DMS153 (cell line): ENCODE measurements at regions not wholly inside any gene's neighbourhood (a gene's known extent, or its start where the extent isn't known, plus 50 kb on each side); places are given as distances from the start of the nearest gene placed in this dataset.

Experiments used
- DNase-seq: peaks from one replicate; lab custom pipeline; 2025; lab: John Stamatoyannopoulos, UW

DNA sequence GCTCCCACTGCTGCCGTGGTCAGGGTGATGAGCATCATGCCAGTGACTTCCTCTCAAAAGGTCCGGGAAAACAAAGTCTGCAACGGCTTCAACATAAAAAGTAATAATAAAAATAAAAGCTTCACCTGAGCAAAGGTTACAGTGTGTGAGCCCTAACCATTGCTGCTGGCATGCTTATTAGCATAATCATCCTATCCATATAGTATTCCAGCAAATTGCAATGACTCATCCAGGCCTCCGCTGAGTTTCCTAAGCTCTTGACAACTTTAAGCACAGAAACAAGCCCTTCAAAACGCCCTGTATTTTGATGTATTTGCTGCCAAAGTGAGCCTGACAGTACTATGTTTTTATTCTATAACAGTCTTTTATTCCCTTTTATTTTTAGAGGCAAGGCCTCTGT lies 100.5 kb downstream of the AASDH start:
- DNase-seq, result no peak

GRCh38 chr4:56283375-56283774 lies 103.9 kb downstream of the AASDH start:
- DNase-seq, result no peak

DNA sequence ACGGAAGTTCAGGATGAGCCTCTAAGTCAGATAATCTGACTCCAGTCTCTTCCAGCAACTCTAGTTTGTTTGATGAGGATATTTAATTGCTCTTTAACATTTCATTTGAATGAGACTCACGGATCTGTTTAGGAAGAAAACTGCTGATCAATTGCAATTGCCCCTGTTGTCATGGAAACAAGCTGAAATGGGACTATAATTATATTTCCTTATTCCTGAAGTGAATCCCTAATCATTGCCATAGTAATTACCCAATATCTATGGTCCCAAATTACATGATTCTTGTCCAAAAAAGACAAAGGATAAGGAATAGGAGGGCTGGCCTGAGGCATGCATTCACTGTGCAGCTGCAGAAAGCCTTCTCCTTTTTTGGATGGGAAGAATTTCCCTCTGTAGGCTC lies 105.3 kb downstream of the AASDH start:
- DNase-seq, result no peak

DNA sequence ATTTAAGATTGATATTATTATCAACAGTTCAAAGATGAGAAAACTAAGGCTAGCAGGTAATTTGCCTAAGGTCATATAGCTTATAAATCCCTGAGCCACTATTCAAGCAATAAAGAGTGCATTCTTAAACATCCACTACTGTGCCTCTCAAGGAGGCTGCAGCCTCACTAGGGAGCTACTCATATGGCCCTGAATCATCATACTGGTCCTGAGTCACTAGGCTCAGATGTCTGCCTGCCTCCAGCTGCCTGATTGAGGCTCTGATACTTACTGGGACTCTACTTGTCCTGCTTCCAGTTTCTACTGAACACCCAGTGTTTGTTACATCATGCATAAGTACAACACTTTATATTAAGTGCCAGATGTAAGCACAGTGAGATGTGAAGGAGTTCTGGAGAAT lies 110.7 kb downstream of the AASDH start:
- no peak for DNase-seq

DNA sequence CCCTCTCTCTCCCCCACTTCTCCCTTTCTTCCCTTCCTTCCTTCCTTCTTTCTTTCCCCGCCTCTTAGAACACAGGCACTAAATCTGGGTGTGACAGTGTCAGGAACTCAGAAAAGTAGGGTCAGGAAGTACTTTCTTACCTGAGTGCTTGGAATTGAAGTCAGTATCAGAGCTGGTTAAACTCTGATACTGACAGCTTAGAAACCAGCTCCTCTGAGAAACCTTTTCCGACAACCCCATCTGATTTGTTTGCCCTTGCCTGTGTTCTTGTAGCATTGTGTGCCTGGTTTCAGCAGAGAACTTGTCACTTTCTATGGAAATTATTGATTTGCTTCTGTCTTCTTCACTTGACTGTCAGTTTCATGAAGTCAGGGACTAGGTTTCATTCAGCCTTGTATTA lies 113.9 kb downstream of the AASDH start:
- DNase-seq, result no peak

DNA sequence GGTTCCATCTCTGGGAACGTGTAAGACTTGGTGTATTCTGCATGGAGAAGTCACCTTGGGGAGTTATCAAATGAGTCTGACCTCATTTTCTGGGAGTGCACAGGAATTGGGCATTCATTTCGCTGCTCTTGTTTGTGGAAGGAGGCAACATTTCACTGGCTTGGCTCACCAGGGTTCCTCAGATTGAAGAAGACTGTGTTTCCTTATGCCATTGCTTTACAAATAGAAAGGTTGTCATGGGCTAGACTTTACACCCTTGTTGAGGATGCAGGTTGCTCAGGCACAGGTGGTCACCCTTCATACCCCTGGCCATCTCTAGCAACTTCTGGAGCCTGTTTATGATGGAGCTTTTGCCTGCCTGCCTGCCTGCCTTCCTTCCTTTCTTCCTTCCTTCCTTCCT lies 114.4 kb downstream of the AASDH start:
- DNase-seq, result no peak

- no peak for DNase-seq
Observed at GRCh38 chr4:56272003-56272402, 115.3 kb downstream of the AASDH start.

- DNase-seq, result no peak
Observed at GRCh38 chr4:56271131-56271530, 116.2 kb downstream of the AASDH start.

- no peak for DNase-seq
Observed at GRCh38 chr4:56267558-56267957, 119.7 kb downstream of the AASDH start.

GRCh38 chr4:56264873-56265272 lies 122.4 kb downstream of the AASDH start:
- no peak for DNase-seq

DNA sequence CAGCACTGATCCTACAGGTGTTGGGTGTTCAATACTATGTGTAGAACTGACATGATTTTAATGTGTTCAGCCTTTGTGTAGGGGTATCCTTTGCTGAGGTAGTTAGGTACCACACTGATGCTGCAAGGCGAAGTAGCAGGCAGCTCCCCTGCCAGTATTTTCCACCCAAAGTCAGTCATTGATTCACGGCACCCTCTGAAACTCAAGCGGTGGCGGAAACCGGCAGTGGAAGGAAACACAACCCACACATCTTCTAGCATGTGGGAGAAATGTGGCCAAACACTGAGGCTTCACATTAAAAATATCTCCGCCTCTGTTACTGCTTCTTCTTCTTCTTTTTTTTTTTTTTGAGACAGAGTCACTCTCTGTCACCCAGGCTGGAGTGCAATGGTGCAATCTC lies 126.3 kb downstream of the AASDH start:
- no peak for DNase-seq

DNA sequence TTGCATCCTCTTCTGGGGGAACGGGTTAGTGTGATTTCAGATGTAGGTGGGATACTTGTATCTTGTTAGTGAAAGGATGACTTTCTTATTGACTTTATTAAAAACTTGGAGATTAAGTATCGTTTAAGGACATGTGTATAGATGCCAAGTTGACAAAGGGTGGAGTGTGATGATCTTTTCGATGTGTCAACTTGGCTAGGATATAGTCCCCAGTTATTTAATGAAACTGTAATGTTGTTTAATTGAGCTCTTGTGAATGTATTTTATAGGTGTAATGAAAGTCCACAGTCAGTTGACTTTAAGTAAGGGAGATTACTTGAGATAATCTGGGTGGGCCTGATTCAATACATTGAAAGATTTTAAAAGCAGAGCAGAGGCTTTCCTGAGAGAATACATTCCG lies 127.0 kb downstream of the AASDH start:
- DNase-seq, result no peak

DNA sequence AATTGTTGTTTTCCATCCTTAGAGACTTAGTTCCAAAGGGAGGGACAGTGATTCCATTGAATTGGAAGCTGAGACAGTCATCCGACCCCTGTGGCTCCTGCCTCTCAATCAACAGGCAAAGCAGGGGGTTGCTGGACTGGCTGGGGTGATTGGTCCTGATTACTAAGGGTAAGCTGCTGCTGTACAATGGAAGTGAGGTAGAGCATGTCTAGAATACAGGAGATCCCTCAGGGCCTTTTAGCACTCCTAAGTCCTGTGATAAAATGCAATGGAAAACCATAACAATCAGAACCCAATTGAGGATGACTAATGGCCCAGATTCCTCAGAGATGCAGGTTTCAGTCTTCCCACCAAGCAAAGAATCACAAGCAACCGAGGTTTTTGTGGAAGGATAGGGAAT lies 127.6 kb downstream of the AASDH start:
- no peak for DNase-seq

DNA sequence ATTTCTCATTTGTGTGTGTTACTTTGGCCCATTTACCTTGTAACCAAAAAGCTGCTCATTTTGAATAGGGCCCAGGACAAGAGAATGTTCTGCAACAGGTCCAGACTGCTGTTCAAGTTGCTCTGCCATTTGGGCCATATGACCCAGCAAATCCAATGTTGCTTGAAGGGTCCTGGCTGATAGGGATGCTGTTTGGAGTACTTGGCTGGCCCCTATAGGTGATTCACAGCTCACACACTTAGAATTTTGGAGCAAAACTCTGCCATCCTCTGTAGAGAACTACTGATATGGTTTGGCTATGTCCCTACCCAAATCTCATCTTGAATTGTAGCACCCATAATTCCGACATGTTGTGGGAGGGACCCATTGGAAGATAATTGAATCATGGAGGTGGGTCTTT lies 131.5 kb downstream of the AASDH start:
- DNase-seq, result no peak

GRCh38 chr4:56253666-56254305 lies 133.5 kb downstream of the AASDH start:
- no peak for DNase-seq

GRCh38 chr4:56252561-56253152 lies 134.6 kb downstream of the AASDH start:
- DNase-seq, result no peak

- DNase-seq, result no peak
Observed at GRCh38 chr4:56251556-56251955, 135.7 kb downstream of the AASDH start.

GRCh38 chr4:56250776-56251175 lies 136.5 kb downstream of the AASDH start:
- DNase-seq, result no peak

DNA sequence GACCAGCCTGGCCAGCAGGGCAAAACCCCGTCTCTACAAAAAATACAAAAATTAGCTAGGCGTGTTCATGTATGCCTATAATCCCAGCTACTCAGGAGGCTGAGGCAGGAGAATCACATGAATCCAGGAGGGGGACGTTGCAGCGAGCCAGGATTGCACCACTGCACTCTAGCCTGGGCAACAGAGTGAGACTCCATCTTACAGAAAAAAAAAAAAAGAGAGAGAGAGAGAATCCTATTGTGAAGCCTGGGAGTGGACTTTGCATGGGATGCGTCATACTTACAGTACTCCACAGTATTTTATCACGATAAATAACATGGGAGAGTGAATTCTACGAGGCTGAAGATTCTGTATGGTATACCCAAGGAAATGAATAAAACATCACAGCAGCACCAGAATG lies 139.6 kb downstream of the AASDH start:
- no peak for DNase-seq

DNA sequence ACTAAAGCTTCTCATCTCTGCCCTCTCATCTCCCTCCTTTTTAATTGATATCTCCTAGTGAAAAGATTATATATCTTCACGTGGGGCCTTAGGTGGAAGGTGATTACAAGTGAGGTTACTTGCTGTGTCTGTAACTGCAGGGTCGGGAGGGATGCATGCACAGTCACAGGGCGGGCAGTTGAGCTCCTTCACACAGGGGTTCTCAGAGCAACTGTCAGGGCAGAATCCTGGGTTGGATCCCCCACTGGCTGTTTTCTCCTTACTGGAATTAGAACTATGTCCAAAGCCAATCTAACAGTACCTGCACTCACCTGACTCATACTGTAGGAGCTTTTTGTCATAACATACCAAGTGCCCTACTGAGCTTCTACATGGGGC lies 141.1 kb downstream of the AASDH start:
- DNase-seq, result no peak

GRCh38 chr4:56245547-56246232 lies 141.6 kb downstream of the AASDH start:
- no peak for DNase-seq

DNA sequence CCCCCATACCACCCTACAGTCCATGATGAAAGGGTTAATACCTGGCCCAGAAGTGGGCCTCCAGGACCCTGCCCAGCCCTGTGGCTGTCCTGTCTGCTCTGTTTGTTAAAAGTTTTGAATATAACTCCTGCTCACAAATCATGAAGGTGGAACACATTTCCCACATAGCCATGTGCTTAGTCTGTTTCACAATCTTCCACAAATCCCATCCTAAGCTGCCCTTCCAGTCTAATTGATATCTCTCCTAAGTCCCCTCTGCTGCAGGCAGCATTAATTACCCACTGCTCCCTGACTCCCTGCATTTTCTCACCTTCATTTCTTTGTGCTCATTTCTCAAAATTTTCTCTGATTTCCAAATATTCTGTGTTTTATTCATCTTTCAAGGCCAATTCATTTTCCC lies 142.6 kb downstream of the AASDH start:
- no peak for DNase-seq

DNA sequence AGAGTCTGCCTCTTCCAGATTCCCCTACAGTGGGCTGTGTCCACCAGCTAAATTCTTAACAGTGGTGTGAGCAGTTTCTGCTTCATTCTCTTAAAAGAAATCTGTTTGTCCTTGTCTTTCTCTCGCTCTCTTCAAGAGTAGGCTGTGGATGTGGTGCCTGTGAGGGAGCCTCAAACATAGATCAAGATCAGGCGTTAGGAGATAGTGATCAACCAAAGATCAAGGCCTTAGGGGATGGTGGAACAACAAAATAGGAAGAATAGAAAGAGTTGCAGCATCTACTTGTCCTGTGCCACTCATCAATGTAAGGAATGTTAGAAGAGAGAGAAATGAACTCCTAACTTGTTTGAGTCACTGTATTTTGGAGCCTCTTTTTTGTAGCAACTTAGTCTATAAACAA lies 144.2 kb downstream of the AASDH start:
- no peak for DNase-seq

DNA sequence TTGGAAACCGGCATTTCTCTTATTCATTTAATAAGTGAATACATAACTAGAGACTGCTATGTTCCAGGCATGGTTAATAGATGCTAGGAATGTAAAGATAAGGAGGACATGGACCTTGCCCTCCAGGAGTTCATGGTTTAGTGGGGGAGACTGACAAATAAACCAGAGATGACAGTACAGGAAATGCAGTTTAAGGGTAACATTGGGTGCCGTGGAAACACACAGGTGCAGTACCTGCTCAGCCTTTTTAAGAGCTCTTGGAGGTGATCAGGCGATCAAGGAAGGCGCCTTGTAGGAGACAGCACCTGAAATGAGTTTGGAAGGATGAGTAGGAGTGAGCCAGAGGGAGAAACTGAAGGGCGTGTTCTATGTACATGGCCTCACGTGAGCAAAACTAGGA lies 145.8 kb downstream of the AASDH start:
- DNase-seq, result no peak
